ENCODE measurements at regions not wholly inside any gene's neighbourhood (a gene's known extent, or its start where the extent isn't known, plus 50 kb on each side); places are given as distances from the start of the nearest gene placed in this dataset.

- TF ChIP-seq CTCF (IDR thresholded peaks at IDR 0.05) (no peak), POLR2A (IDR thresholded peaks at IDR 0.05) (no peak), EP300 (IDR thresholded peaks at IDR 0.05) (no peak)
Observed at GRCh38 chr9:106785200-106785599, 77.8 kb upstream of the ZNF462 start.
